Sigmoid colon (tissue), 6 donors: ENCODE measurements at regions not wholly inside any gene's neighbourhood (a gene's known extent, or its start where the extent isn't known, plus 50 kb on each side); places are given as distances from the start of the nearest gene placed in this dataset.

Experiments
- DNase-seq: peaks from one replicate; pipeline ENCODE4 v3.0.0-alpha.2; 2019
- H3K27ac ChIP-seq, 4 donors: fragments of 200-600 bp; sonication (generic); one replicate each; pipeline ENCODE4 v1.5.1; 2016 to 2019; ENCODE audit warnings: mild to moderate bottlenecking in 1 of 4
- H3K27me3 ChIP-seq, 3 donors: fragments of 200-600 bp; sonication (generic); one replicate each; pipeline ENCODE4 v1.5.1; 2019; ENCODE audit warnings: mild to moderate bottlenecking in 1 of 3
- H3K36me3 ChIP-seq, 4 donors: fragments of 200-600 bp; sonication (generic); one replicate each; pipeline ENCODE4 v1.5.1; 2016 to 2019
- H3K4me1 ChIP-seq, 4 donors: fragments of 200-600 bp; sonication (generic); one replicate each; pipeline ENCODE4 v1.5.1; 2017 to 2019
- H3K4me3 ChIP-seq, 4 donors: fragments of 200-600 bp; sonication (generic); one replicate each; pipeline ENCODE4 v1.5.1; 2017 to 2019; ENCODE audit warnings: mild to moderate bottlenecking in 2 of 4, moderate library complexity in 1 of 4
- H3K9me3 ChIP-seq, 4 donors: fragments of 200-600 bp in 3 of 4; sonication (generic) in 3 of 4; one replicate each; pipeline versions ENCODE4 v1.5.1 to v1.6.1; 2013 to 2019
- CTCF ChIP-seq, 4 experiments: fragments of 450-650 bp in 3 of 4; fragments of 200-600 bp in 1 of 4; IDR thresholded peaks; one replicate each; pipeline ENCODE4 v1.5.1; 2016 to 2019; ENCODE audit warnings: antibody characterized with exemption in 4 of 4, mild to moderate bottlenecking in 3 of 4, moderate library complexity in 2 of 4
- EP300 ChIP-seq, 4 donors: sonication (generic); formaldehyde crosslinking; IDR thresholded peaks; one replicate each; pipeline ENCODE4 v1.6.1; 2017; ENCODE audit warnings: antibody characterized with exemption in 4 of 4
- POLR2A ChIP-seq, 2 donors: fragments of 450-650 bp; IDR thresholded peaks; one replicate each; pipeline ENCODE4 v1.6.1; 2016; ENCODE audit warnings: antibody characterized with exemption in 2 of 2, mild to moderate bottlenecking in 2 of 2, moderate library complexity in 2 of 2
- POLR2AphosphoS5 ChIP-seq, 4 donors: sonication (generic); formaldehyde crosslinking; IDR thresholded peaks; one replicate each; pipeline ENCODE4 v1.6.1; 2017; ENCODE audit warnings: antibody characterized with exemption in 4 of 4
- WGBS, 2 donors: extraction: QIAGEN DNeasy Blood & Tissue Kit; methylation state at CpG; one replicate each; pipeline ENCODE4 v1.1.7; 2013; 5-methylcytosine and 5-hydroxymethylcytosine counted together
- intact Hi-C: fragments of 100-400 bp; cut with DNase I; formaldehyde crosslinking; loops from one replicate; pipeline ENCODE4 v1.15.1; 2023
- donor health status: healthy with polysubstance abuse.
- donor health status: healthy.

DNA sequence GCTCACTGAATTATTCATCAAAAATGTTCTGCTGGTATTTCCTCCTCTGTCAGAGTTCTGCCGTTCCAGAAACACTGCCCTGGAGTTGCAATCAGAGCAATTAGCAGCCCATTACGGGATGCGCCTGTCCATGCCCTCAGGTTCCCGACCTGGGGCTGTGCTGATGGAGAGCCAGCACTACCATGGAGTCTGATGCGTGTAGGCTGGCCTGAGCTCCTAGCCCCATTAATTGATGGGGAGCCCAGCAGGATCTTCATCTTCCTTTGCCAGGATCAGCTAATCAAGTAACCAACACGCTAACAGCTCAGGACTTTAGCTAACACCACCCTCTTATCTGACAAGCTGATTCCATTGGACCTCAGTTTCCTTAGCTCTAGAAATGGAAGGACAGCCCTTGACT is 164.2 kb downstream of the ABHD5 start:
- H3K36me3 ChIP-seq, result no peaks in the 10 kb centered on the region
- no peak overlapping the region for H3K27ac ChIP-seq
- no peaks in the 10 kb centered on the region for H3K9me3 ChIP-seq
- DNase-seq, result no peak
- no peaks in the 10 kb centered on the region for H3K4me1 ChIP-seq
- WGBS, 2 donors, result 69 to 73% methylated on average over 6 of the region's 6 CpGs
- TF ChIP-seq CTCF (IDR thresholded peaks at IDR 0.05) (no peak), EP300 (IDR thresholded peaks at IDR 0.05) (no peak), POLR2A (IDR thresholded peaks at IDR 0.05) (no peak), POLR2AphosphoS5 (IDR thresholded peaks at IDR 0.05) (no peak)
- H3K27me3 ChIP-seq, result peaks cover 0 to 36% (median 14%) of the 10 kb centered on the region in 3 donors
- intact Hi-C loops, result no loop called here
- no peak overlapping the region for H3K4me3 ChIP-seq

DNA sequence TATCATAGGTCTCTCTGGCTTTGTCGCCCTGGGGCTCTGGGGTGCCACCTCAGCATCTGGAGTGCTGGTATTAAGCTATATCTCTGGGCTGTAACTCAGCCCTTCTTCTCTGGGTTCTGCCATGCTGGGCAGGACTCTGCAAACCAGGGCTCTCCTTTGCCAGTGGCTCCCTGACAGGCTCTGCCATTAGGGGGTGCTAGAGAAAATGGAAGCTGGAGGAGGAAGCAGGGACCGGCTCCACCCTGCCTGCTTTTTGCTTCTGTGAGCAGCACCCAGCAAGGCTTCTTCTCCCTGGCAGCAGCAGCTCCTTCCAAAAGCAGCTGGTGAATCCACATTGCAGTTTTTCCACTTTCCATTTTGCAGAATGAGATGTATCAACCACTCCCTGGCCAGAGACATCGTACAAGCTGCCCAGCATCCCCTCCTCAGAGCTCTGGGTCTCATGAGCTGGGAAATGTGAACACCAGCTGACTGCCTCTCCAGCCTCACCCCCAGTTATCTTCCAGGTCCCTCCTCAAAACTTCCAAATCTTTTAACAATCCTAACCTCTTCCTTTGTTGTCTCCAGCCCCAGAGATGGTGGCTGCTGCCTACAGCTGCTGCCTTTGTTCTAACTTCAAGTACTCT is 165.0 kb downstream of the ABHD5 start:
- H3K27ac ChIP-seq, result no peak overlapping the region
- intact Hi-C loops, result no loop called here
- no peaks in the 10 kb centered on the region for H3K36me3 ChIP-seq
- no peaks in the 10 kb centered on the region for H3K9me3 ChIP-seq
- peaks cover 0 to 36% (median 14%) of the 10 kb centered on the region in 3 donors for H3K27me3 ChIP-seq
- no peak overlapping the region for H3K4me3 ChIP-seq
- TF ChIP-seq POLR2AphosphoS5 (IDR thresholded peaks at IDR 0.05), result no peak
- TF ChIP-seq POLR2A (IDR thresholded peaks at IDR 0.05), result no peak
- TF ChIP-seq CTCF (IDR thresholded peaks at IDR 0.05), result no peak
- TF ChIP-seq EP300 (IDR thresholded peaks at IDR 0.05), result no peak
- WGBS, 2 donors, result 22 to 28% methylated on average over 3 of the region's 3 CpGs
- DNase-seq, result no peak
- H3K4me1 ChIP-seq, result no peaks in the 10 kb centered on the region

- no peak overlapping the region for H3K4me3 ChIP-seq
- H3K36me3 ChIP-seq, result no peaks in the 10 kb centered on the region
- no peak for DNase-seq
- no peak overlapping the region for H3K27ac ChIP-seq
- peaks cover 0 to 36% (median 14%) of the 10 kb centered on the region in 3 donors for H3K27me3 ChIP-seq
- intact Hi-C loops, result no loop called here
- WGBS, 2 donors, result 85 to 86% methylated on average over 7 of the region's 7 CpGs
- no peaks in the 10 kb centered on the region for H3K4me1 ChIP-seq
- TF ChIP-seq POLR2AphosphoS5 (IDR thresholded peaks at IDR 0.05) (no peak), POLR2A (IDR thresholded peaks at IDR 0.05) (no peak), CTCF (IDR thresholded peaks at IDR 0.05) (no peak), EP300 (IDR thresholded peaks at IDR 0.05) (no peak)
- H3K9me3 ChIP-seq, result no peaks in the 10 kb centered on the region
Observed at GRCh38 chr3:43856351-43856750, 165.6 kb downstream of the ABHD5 start.

GRCh38 chr3:43856761-43857160 is 166.0 kb downstream of the ABHD5 start:
- no peak for DNase-seq
- intact Hi-C loops, result no loop called here
- Histone ChIP-seq H3K27ac (no peak overlapping the region), H3K27me3 (peaks cover 0 to 36% (median 14%) of the 10 kb centered on the region in 3 donors), H3K36me3 (no peaks in the 10 kb centered on the region), H3K4me3 (no peak overlapping the region), H3K9me3 (no peaks in the 10 kb centered on the region), H3K4me1 (no peaks in the 10 kb centered on the region)
- no peak for TF ChIP-seq EP300 (IDR thresholded peaks at IDR 0.05)
- no peak for TF ChIP-seq POLR2A (IDR thresholded peaks at IDR 0.05)
- no peak for TF ChIP-seq CTCF (IDR thresholded peaks at IDR 0.05)
- TF ChIP-seq POLR2AphosphoS5 (IDR thresholded peaks at IDR 0.05), result no peak
- 84 to 91% methylated on average over 5 of the region's 5 CpGs for WGBS, 2 donors
